CD4-positive, CD25-positive, alpha-beta regulatory T cell (primary cell): ENCODE measurements at regions not wholly inside any gene's neighbourhood (a gene's known extent, or its start where the extent isn't known, plus 50 kb on each side); places are given as distances from the start of the nearest gene placed in this dataset.

Source experiments
- ATAC-seq, 2 donors: fragments of 150-1000 bp; cut with Tn5 transposase; one replicate each; pipeline ENCODE4 v1.10.0; 2021; ENCODE audit warnings: low read depth in 2 of 2, moderate number of reproducible peaks in 2 of 2, moderate library complexity in 1 of 2
- DNase-seq, 3 donors: peaks; one replicate each; pipeline versions ENCODE4 v3.0.0 to v3.0.0-alpha.2; 2012 to 2022; ENCODE audit warnings: mixed read lengths in 1 of 3
- H3K27ac ChIP-seq: one replicate; pipeline ENCODE4 v1.7.0; 2013; ENCODE audit warnings: mild to moderate bottlenecking, low read length; ENCODE audit not compliant: insufficient read depth, poor library complexity, severe bottlenecking
- H3K27me3 ChIP-seq: one replicate; pipeline ENCODE4 v1.7.0; 2013; ENCODE audit warnings: low read length; ENCODE audit not compliant: control insufficient read depth, insufficient read depth
- H3K36me3 ChIP-seq: one replicate; pipeline ENCODE4 v1.7.0; 2013; ENCODE audit warnings: mild to moderate bottlenecking, low read length, moderate library complexity; ENCODE audit not compliant: control insufficient read depth, insufficient read depth
- H3K4me1 ChIP-seq: 2 replicates; pipeline ENCODE4 v1.7.0; 2013; ENCODE audit warnings: mild to moderate bottlenecking, low read length; ENCODE audit not compliant: insufficient read depth, control insufficient read depth, poor library complexity, severe bottlenecking
- H3K4me3 ChIP-seq: one replicate; pipeline ENCODE4 v1.7.0; 2013; ENCODE audit warnings: low read depth, mild to moderate bottlenecking, low read length, moderate library complexity
- H3K9me3 ChIP-seq, 2 experiments: 1 replicate in 1 of 2; 2 replicates in 1 of 2; pipeline ENCODE4 v1.7.0; 2013; ENCODE audit warnings: low read length in 2 of 2, mild to moderate bottlenecking in 1 of 2, moderate library complexity in 1 of 2; ENCODE audit not compliant: control insufficient read depth in 2 of 2
- H3K27ac Mint-ChIP-seq, 3 donors: one replicate each; pipeline ENCODE4 v1.8.0; 2020 to 2022; ENCODE audit warnings: mild to moderate bottlenecking in 3 of 3, mixed read lengths in 3 of 3, moderate library complexity in 2 of 3
- H3K27me3 Mint-ChIP-seq: one replicate; pipeline ENCODE4 v1.8.0; 2022; ENCODE audit warnings: mild to moderate bottlenecking, mixed read lengths
- H3K36me3 Mint-ChIP-seq: one replicate; pipeline ENCODE4 v1.8.0; 2020; ENCODE audit warnings: mixed read lengths
- H3K4me1 Mint-ChIP-seq, 4 donors: one replicate each; pipeline ENCODE4 v1.8.0; 2020 to 2022; ENCODE audit warnings: mixed read lengths in 4 of 4, mild to moderate bottlenecking in 1 of 4
- H3K4me3 Mint-ChIP-seq, 4 donors: one replicate each; pipeline ENCODE4 v1.8.0; 2020 to 2022; ENCODE audit warnings: mild to moderate bottlenecking in 4 of 4, mixed read lengths in 4 of 4, moderate library complexity in 3 of 4
- H3K9me3 Mint-ChIP-seq, 7 donors: one replicate each; pipeline ENCODE4 v1.8.0; 2020 to 2022; ENCODE audit warnings: mixed read lengths in 7 of 7, mild to moderate bottlenecking in 3 of 7, moderate library complexity in 2 of 7

- Histone ChIP-seq H3K27ac (no peak overlapping the region), H3K4me3 (no peak overlapping the region), H3K27me3 (no peaks in the 10 kb centered on the region), H3K9me3 (peaks cover 0 to 5% of the 10 kb centered on the region in 2 experiments), H3K4me1 (no peaks in the 10 kb centered on the region), H3K36me3 (no peaks in the 10 kb centered on the region)
- Mint-ChIP-seq H3K9me3 (peaks cover 0 to 13% (median 1%) of the 10 kb centered on the region in 7 donors), H3K36me3 (peaks cover 3% of the 10 kb centered on the region), H3K4me1 (no peaks in the 10 kb centered on the region), H3K27me3 (no peaks in the 10 kb centered on the region), H3K4me3 (no peak overlapping the region), H3K27ac (no peak overlapping the region)
- no peak for ATAC-seq
- no peak for DNase-seq
These were observed 368.5 kb downstream of the MN1 start for GRCh38 chr22:27433099-27433498.

GRCh38 chr22:27433585-27434190 is 367.9 kb downstream of the MN1 start:
- no peak for ATAC-seq
- H3K4me1 Mint-ChIP-seq = no peaks in the 10 kb centered on the region
- no peaks in the 10 kb centered on the region for H3K36me3 Mint-ChIP-seq

GRCh38 chr22:27434898-27435297 is 366.7 kb downstream of the MN1 start:
- H3K36me3 Mint-ChIP-seq = no peaks in the 10 kb centered on the region
- no peak for ATAC-seq
- no peak for DNase-seq
- Histone ChIP-seq H3K9me3 (peaks cover 0 to 5% of the 10 kb centered on the region in 2 experiments), H3K4me3 (no peak overlapping the region), H3K27ac (no peak overlapping the region), H3K4me1 (no peaks in the 10 kb centered on the region), H3K27me3 (no peaks in the 10 kb centered on the region), H3K36me3 (no peaks in the 10 kb centered on the region)
- H3K4me1 Mint-ChIP-seq = no peaks in the 10 kb centered on the region
- H3K27ac Mint-ChIP-seq = no peak overlapping the region
- no peaks in the 10 kb centered on the region for H3K27me3 Mint-ChIP-seq
- no peak overlapping the region for H3K4me3 Mint-ChIP-seq
- peaks cover 0 to 9% (median 1%) of the 10 kb centered on the region in 7 donors for H3K9me3 Mint-ChIP-seq

More at GRCh38 chr22:27433585-27434190, 367.9 kb downstream of the MN1 start:
- H3K9me3 ChIP-seq = peaks cover 0 to 5% of the 10 kb centered on the region in 2 experiments
- no peaks in the 10 kb centered on the region for H3K4me1 ChIP-seq
- no peaks in the 10 kb centered on the region for H3K27me3 ChIP-seq
- H3K4me3 ChIP-seq = no peak overlapping the region
- Mint-ChIP-seq H3K9me3 (peaks cover 0 to 12% (median 1%) of the 10 kb centered on the region in 7 donors), H3K27me3 (no peaks in the 10 kb centered on the region), H3K4me3 (no peak overlapping the region), H3K27ac (no peak overlapping the region)
- H3K27ac ChIP-seq = no peak overlapping the region
- DNase-seq = no peak
- H3K36me3 ChIP-seq = no peaks in the 10 kb centered on the region

DNA sequence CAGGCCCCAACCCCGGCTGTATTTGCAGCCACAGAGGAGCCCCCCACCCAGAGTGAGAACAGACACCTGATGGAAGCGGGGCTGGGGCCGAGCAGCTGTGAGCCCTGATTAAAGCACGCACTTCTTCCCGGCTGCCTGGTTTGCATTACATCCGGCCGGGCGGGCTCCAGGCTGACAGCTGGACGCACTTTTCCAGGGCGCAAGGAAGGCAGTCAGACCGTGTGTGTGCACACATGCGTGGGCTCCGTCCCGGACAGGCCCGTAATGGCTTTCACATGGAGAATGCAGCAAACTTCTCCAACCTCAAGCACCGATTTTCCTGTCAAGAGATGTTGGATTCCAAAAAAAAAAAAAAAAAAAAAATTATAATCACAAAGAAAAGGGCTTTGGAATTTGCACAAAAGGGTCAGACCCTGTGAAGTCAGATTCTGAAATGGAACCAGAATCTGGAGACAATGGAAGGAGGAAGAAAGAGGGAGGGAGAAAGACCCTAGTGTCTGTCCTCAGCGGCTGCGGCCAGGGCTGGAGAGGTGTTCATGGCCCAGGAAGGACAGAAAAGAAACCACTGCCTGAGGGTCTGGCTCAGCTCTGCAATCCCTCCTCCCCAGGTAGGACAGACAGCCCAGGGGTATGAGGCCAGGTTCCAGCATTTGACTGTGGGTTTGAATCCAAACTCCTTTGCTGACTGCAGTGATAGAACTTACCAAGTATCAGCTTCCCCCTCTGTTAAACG is 365.5 kb downstream of the MN1 start:
- ATAC-seq (no peak), DNase-seq (no peak)
- no peaks in the 10 kb centered on the region for H3K27me3 Mint-ChIP-seq
- no peak overlapping the region for H3K4me3 ChIP-seq
- no peak overlapping the region for H3K27ac Mint-ChIP-seq
- peaks cover 0 to 9% (median 1%) of the 10 kb centered on the region in 7 donors for H3K9me3 Mint-ChIP-seq
- no peaks in the 10 kb centered on the region for H3K27me3 ChIP-seq
- H3K36me3 Mint-ChIP-seq = no peaks in the 10 kb centered on the region
- H3K4me3 Mint-ChIP-seq = no peak overlapping the region
- no peaks in the 10 kb centered on the region for H3K36me3 ChIP-seq
- H3K4me1 ChIP-seq = no peaks in the 10 kb centered on the region
- H3K27ac ChIP-seq = no peak overlapping the region
- peaks cover 0 to 5% of the 10 kb centered on the region in 2 experiments for H3K9me3 ChIP-seq
- H3K4me1 Mint-ChIP-seq = no peaks in the 10 kb centered on the region

DNA sequence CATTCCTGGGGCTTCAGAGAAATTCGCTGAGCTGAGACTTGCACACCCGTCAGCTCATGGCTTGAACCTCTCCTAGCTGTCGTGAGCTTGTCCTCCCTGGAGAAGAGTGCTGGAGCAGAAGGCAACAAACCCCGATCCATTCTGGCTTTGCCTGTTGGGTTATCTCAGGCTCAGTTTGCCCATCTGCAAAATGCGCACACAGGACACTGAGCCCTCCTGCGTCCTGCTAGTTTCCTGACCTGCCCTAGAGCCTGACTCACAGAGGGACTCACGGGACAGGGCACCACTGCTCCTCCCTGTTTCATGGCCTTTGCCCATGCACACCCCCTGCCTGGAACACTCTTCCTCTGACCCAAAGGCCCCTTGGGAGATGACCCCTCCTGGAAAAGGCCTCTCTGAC is 365.0 kb downstream of the MN1 start:
- Mint-ChIP-seq H3K36me3 (no peaks in the 10 kb centered on the region), H3K4me3 (no peak overlapping the region), H3K9me3 (peaks cover 0 to 9% (median 1%) of the 10 kb centered on the region in 7 donors), H3K4me1 (no peaks in the 10 kb centered on the region), H3K27ac (no peak overlapping the region), H3K27me3 (no peaks in the 10 kb centered on the region)
- no peak overlapping the region for H3K27ac ChIP-seq
- peaks cover 0 to 5% of the 10 kb centered on the region in 2 experiments for H3K9me3 ChIP-seq
- no peaks in the 10 kb centered on the region for H3K4me1 ChIP-seq
- ATAC-seq (no peak), DNase-seq (no peak)
- H3K36me3 ChIP-seq = no peaks in the 10 kb centered on the region
- no peak overlapping the region for H3K4me3 ChIP-seq
- H3K27me3 ChIP-seq = no peaks in the 10 kb centered on the region

DNA sequence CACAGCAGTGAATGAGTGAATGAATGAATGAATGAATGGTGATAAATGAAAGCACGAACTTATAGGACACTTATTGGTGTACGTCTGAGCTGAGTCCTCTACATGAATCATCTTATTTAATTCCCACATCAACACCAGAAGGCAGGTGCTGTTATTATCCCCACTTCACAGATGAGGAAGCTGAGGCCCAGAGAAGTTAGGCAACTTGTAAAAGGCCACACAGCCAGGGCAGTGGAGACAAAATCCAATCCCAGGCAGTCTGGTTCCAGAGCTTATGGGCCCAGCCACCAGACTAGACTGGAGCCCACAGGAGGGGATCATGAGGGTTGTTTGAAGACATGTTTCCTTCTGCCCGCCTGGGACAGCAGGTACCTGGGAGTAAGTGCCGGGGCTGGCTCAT is 364.0 kb downstream of the MN1 start:
- no peak overlapping the region for H3K27ac Mint-ChIP-seq
- DNase-seq (no peak), ATAC-seq (no peak)
- peaks cover 0 to 5% (median 0%) of the 10 kb centered on the region in 7 donors for H3K9me3 Mint-ChIP-seq
- H3K36me3 Mint-ChIP-seq = no peaks in the 10 kb centered on the region
- H3K27me3 Mint-ChIP-seq = no peaks in the 10 kb centered on the region
- H3K4me1 Mint-ChIP-seq = no peaks in the 10 kb centered on the region
- H3K27ac ChIP-seq = no peak overlapping the region
- H3K4me1 ChIP-seq = no peaks in the 10 kb centered on the region
- no peaks in the 10 kb centered on the region for H3K27me3 ChIP-seq
- no peaks in the 10 kb centered on the region for H3K36me3 ChIP-seq
- H3K4me3 Mint-ChIP-seq = no peak overlapping the region
- no peaks in the 10 kb centered on the region for H3K9me3 ChIP-seq
- no peak overlapping the region for H3K4me3 ChIP-seq

DNA sequence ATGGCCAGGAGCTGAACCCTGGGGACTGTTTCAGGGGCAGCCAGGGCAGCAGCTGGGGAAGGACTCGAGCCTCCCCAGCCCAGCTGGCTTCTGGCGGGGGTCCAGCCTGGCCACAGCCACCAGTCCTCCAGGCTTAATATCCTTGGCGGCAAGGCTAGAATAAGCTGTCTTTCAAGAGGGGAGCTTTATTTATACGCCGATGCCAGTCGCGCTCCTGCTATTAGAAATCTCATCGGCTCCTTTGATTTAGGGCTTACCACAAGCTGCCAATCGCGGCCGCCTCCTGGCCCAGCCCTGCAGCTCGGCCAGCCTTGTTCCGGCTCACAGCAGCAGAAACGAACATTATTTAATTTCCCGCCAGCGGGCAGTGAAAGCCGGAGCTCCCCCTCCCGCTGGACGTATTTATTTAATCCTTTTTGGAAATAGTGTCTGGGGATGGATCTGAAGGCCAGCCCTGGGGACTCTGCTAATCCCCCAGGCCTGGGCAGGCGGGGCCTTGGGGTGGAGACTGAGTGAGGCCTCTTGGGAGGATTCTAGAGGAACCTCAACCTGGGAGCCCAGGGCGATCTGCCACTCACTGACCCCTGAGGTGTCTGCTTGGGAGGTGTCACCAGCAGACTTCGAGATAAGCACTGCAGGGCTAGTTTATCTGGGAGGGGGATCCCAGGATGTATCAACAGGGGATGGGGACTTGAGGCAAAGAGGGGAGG is 363.1 kb downstream of the MN1 start:
- peaks cover 0 to 3% (median 0%) of the 10 kb centered on the region in 7 donors for H3K9me3 Mint-ChIP-seq
- H3K27ac Mint-ChIP-seq = no peak overlapping the region
- DNase-seq = no peak
- H3K4me3 Mint-ChIP-seq = no peak overlapping the region
- Histone ChIP-seq H3K36me3 (no peaks in the 10 kb centered on the region), H3K4me1 (no peaks in the 10 kb centered on the region), H3K27ac (no peak overlapping the region), H3K9me3 (no peaks in the 10 kb centered on the region), H3K27me3 (no peaks in the 10 kb centered on the region), H3K4me3 (no peak overlapping the region)
- no peak for ATAC-seq
- no peaks in the 10 kb centered on the region for H3K36me3 Mint-ChIP-seq
- H3K4me1 Mint-ChIP-seq = no peaks in the 10 kb centered on the region
- no peaks in the 10 kb centered on the region for H3K27me3 Mint-ChIP-seq
